ENCODE measurements at regions not wholly inside any gene's neighbourhood (a gene's known extent, or its start where the extent isn't known, plus 50 kb on each side); places are given as distances from the start of the nearest gene placed in this dataset.

DNA sequence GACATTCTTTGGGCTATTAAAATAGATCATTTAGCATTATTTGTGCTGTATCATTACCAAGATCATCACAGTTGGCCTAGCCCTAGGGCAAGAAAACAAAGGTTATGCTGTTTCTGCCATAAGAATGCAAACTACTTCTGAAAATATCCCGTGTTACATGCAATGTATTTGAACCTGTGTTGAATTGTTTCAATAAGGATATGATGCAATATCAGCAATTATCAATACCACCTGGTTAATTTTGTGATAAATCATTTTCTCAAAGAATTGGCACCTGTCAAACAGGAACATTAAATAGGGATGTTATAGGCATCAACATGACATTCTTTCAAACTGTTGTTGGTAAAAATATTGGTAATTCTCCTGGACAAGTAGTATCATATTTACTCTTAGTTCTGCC lies 2002.0 kb upstream of the CDH9 start:
- no peak for DNase-seq (ENCODE audit: low spot score)

DNA sequence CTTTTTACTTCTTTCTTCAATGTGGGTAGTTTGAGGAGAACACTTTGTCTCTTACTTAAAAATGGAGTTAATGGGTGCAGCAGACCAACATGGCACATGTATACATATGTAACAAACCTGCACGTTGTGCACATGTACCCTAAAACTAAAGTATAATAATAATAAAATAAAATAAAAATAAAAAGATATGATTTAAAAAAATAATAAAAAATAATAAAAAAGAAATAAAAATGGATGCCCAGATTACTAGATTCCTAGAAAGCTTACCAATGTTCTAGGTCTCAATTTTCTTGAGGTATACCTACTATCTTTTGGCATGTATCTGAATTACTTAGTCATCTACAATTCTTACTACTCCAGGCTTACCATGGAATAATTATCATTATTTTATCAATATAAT lies 2001.6 kb upstream of the CDH9 start:
- no peak for DNase-seq (ENCODE audit: low spot score)
- in situ Hi-C loops (cut with MboI; ENCODE audit: low pct_unique_long_range_greater_than_20kb, low sequenced_read_pairs, unreplicated experiment): no loop called here
- TF ChIP-seq, protein P1, sequence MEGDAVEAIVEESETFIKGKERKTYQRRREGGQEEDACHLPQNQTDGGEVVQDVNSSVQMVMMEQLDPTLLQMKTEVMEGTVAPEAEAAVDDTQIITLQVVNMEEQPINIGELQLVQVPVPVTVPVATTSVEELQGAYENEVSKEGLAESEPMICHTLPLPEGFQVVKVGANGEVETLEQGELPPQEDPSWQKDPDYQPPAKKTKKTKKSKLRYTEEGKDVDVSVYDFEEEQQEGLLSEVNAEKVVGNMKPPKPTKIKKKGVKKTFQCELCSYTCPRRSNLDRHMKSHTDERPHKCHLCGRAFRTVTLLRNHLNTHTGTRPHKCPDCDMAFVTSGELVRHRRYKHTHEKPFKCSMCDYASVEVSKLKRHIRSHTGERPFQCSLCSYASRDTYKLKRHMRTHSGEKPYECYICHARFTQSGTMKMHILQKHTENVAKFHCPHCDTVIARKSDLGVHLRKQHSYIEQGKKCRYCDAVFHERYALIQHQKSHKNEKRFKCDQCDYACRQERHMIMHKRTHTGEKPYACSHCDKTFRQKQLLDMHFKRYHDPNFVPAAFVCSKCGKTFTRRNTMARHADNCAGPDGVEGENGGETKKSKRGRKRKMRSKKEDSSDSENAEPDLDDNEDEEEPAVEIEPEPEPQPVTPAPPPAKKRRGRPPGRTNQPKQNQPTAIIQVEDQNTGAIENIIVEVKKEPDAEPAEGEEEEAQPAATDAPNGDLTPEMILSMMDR (IDR thresholded peaks at IDR 0.05; ENCODE audit: extremely low read depth, insufficient read depth, missing control alignments): no peak

More for the DNA sequence above, 2002.0 kb upstream of the CDH9 start:
- TF ChIP-seq, protein P1 (IDR thresholded peaks at IDR 0.05; ENCODE audit: extremely low read depth, insufficient read depth, missing control alignments): no peak
- in situ Hi-C loops (cut with MboI; ENCODE audit: low pct_unique_long_range_greater_than_20kb, low sequenced_read_pairs, unreplicated experiment): no loop called here

DNA sequence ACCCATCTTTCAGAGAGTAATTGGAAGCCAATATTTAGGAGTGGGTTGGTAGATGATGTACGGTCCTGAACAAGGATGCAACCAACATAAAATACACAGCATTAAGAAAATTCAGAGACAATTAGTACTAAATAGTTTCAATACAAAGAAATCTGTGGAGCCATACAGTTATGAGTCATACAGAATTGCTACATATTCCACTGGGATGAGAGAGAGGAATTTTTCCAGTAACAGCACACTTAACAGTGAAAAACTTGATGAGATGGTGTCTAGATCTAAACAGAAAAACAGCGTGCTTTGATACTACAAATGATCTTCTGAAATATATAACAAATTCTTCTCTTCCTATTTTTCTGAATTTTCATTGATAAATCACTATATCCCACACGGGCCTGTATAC lies 1999.3 kb upstream of the CDH9 start:
- TF ChIP-seq, protein P1 (IDR thresholded peaks at IDR 0.05; ENCODE audit: extremely low read depth, insufficient read depth, missing control alignments): no peak
- no peak for DNase-seq (ENCODE audit: low spot score)
- in situ Hi-C loops (cut with MboI; ENCODE audit: low pct_unique_long_range_greater_than_20kb, low sequenced_read_pairs, unreplicated experiment): no loop called here

DNA sequence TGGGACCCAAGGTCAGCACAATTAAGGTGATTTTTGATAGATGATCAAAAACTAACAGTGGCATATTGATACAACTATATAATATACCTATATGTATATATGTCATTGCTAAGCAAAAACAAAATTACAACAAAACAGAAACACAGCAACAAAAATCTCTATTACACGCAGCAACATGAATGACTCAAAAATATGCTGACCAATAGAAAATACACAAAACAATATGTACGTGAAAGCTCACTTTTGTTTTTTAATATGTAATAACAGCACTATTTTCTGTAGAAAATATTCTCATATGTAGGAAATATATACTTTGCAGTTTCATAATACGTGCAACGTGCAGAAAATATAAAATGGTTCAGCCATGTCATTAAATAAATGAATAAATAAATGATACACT lies 1985.7 kb upstream of the CDH9 start:
- no peak for DNase-seq (ENCODE audit: low spot score)
- in situ Hi-C loops (cut with MboI; ENCODE audit: low pct_unique_long_range_greater_than_20kb, low sequenced_read_pairs, unreplicated experiment): no loop called here
- TF ChIP-seq, protein P1 (IDR thresholded peaks at IDR 0.05; ENCODE audit: extremely low read depth, insufficient read depth, missing control alignments): no peak

DNA sequence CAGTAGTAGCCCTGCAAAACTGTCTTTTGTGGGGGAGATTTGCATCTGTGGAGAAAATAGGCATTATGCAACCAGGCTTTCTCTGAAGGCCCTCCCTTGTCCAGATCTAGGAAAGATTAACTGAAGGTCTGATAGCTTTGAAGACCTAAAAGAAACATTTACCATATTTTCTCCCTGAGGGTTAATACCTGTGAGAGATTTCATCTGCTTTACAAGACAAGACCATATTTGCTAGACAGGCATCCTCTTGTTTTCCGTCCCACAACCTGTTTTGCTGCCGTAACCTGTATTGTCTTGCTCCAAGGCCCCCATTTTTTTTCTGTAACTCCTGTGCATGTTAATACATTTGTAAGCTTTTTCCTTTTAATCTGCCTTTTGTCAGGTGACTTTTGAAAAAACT lies 1985.2 kb upstream of the CDH9 start:
- TF ChIP-seq, protein P1 (IDR thresholded peaks at IDR 0.05; ENCODE audit: extremely low read depth, insufficient read depth, missing control alignments): no peak
- DNase-seq (ENCODE audit: low spot score): no peak
- in situ Hi-C loops (cut with MboI; ENCODE audit: low pct_unique_long_range_greater_than_20kb, low sequenced_read_pairs, unreplicated experiment): no loop called here

DNA sequence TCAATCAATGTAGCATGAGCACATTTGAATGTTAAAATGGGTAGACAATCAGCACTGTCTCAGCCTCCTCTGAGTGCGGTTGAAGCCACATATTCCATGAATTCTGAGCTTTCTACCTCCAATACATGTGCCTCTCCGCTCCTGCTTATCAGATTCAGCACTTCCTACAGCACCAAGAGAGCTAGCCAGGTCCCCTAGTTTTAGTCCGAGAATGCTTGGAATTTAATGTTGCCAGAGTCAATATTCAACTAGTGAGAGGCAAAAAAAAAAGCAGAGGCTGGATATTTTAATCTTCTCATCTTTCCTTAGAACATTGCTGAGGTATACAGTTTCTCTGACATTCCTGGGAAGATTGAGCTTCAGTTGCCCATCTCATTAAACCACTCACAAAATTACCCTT lies 1979.1 kb upstream of the CDH9 start:
- TF ChIP-seq, protein P1 (IDR thresholded peaks at IDR 0.05; ENCODE audit: extremely low read depth, insufficient read depth, missing control alignments): no peak
- in situ Hi-C loops (cut with MboI; ENCODE audit: low pct_unique_long_range_greater_than_20kb, low sequenced_read_pairs, unreplicated experiment): no loop called here
- no peak for DNase-seq (ENCODE audit: low spot score)

DNA sequence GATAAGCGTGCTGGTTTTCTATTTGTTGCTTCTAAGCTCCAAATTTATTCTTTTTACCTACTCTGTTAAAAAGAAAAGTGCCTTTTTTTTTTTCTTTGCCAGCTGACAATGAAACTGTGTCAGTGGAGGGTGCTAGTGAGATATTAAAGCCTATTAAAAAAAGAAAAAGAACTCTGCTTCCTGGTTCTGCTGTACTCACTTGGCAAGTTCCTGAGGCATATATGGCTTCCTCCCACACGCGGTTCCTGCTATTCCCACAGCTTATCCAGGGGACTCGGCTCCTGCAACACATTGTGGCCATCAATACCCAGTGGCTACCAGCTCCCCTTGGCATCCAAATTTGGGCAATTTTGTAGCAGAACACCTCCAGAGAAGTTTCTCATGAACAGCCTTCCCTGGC lies 1977.7 kb upstream of the CDH9 start:
- DNase-seq (ENCODE audit: low spot score): no peak
- in situ Hi-C loops (cut with MboI; ENCODE audit: low pct_unique_long_range_greater_than_20kb, low sequenced_read_pairs, unreplicated experiment): no loop called here
- TF ChIP-seq, protein P1 (IDR thresholded peaks at IDR 0.05; ENCODE audit: extremely low read depth, insufficient read depth, missing control alignments): no peak
